ENCODE measurements at regions not wholly inside any gene's neighbourhood (a gene's known extent, or its start where the extent isn't known, plus 50 kb on each side); places are given as distances from the start of the nearest gene placed in this dataset.
"Not testable (repeated sequence)": the region's sequence is repeated elsewhere in the genome, so short reads cannot be mapped to it uniquely, and the experiment has no call there.

DNA sequence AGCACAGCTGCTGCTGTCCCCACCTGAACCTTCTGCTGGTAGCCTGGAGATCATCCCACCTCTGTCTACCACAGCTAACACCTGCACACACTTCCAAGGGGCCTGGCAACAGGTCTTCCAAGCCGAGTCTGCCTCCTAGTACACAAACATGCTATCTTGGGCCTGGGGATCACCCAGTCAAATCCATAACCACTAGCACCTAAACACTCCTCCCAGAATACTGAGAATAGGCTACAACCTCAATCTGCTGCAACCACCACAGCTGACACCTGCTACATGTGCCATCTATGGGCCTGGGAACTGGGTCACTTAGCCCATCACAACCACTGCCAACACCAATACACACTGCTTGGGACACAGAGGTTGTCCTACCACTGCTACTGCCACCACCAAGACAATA, 362.8 kb upstream of the ARPP21 start:
- H3K27me3 ChIP-seq (ENCODE audit: insufficient read depth in 3 of 3, low read length in 2 of 3): no peaks in the 10 kb centered on the region
- no peak for ATAC-seq

DNA sequence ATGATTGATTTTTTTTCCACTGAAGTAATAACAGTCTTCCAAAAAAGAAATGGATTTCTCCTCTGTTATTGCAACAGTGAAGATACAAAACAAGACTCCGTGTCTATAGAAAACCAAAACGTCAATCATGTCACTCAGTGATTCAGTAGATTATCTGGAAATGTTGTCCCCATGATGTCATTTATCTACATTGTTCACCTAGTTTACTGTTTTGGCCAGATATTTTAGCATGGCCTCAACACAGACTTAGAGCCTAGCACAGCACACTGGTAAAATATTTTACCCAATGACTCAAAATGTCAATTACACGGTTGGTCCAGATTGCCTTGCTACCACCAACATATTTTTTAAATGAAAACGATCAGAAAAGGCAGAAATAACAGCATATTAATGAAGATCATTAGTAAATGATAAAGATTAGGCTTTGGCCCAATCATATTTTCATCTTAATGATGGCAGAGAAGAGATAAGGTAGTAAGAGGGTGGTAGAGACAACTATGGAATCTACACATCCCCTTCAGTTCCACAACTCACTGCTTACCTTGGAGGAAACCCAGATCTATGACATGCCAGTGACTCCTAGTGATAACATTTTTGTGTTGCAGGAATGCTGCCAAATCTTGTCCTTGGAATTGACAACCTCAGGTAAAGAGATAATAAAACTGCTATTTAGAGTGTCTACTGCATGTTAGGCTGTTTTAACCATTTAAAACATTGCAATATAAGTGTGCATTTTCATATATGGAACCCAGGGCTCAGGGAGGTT, 347.7 kb upstream of the ARPP21 start:
- Histone ChIP-seq H3K4me3 (no peak overlapping the region), H3K27me3 (ENCODE audit: insufficient read depth in 3 of 3, low read length in 2 of 3) (no peaks in the 10 kb centered on the region), H3K9me3 (no peaks in the 10 kb centered on the region), H3K36me3 (ENCODE audit: insufficient read depth in 1 of 2, low read depth in 1 of 2) (no peaks in the 10 kb centered on the region), H3K4me1 (no peaks in the 10 kb centered on the region), H3K27ac (no peak overlapping the region)
- ATAC-seq: no peak
- TF ChIP-seq CTCF (IDR thresholded peaks at IDR 0.05): no peak
- 61 to 80% (median 63%) methylated on average over 4 of the region's 4 CpGs for WGBS, 3 donors
- intact Hi-C loops (cut with DNase I): no loop called here
- no peak for DNase-seq

More for the DNA sequence above, 362.8 kb upstream of the ARPP21 start:
- no peaks in the 10 kb centered on the region for H3K9me3 ChIP-seq
- 78 to 89% (median 87%) methylated on average over 1 of the region's 1 CpG for WGBS, 3 donors
- intact Hi-C loops (cut with DNase I): no loop called here
- no peak overlapping the region for H3K4me3 ChIP-seq
- no peak for DNase-seq
- no peaks in the 10 kb centered on the region for H3K36me3 ChIP-seq (ENCODE audit: insufficient read depth in 1 of 2, low read depth in 1 of 2)
- H3K4me1 ChIP-seq: no peaks in the 10 kb centered on the region
- H3K27ac ChIP-seq: no peak overlapping the region
- no peak for TF ChIP-seq CTCF (IDR thresholded peaks at IDR 0.05)

DNA sequence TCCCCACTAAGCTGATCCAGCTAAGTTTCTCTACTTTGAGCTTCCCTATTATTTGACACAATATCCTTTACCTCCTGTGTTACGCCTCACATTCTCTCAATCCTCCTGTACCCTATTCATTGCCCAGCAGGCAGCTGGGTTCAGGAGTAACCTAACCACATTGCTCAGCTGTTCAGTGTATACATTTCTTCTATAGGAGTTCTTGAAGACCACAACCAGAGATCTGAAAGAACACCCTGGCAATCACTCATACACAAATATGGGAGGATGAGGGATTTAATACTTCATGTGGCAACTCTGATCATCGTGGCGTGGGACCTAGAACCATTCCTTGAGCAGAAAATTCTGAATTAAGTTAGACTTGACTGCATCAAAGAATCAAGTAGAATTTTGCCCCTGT, 346.8 kb upstream of the ARPP21 start:
- intact Hi-C loops (cut with DNase I): no loop called here
- no peaks in the 10 kb centered on the region for H3K27me3 ChIP-seq (ENCODE audit: insufficient read depth in 3 of 3, low read length in 2 of 3)
- H3K9me3 ChIP-seq: no peaks in the 10 kb centered on the region
- TF ChIP-seq CTCF (IDR thresholded peaks at IDR 0.05): no peak
- no peak overlapping the region for H3K4me3 ChIP-seq
- H3K36me3 ChIP-seq (ENCODE audit: insufficient read depth in 1 of 2, low read depth in 1 of 2): no peaks in the 10 kb centered on the region
- no peak overlapping the region for H3K27ac ChIP-seq
- WGBS, 3 donors: 75 to 77% (median 76%) methylated on average over 3 of the region's 3 CpGs
- no peak for DNase-seq
- ATAC-seq: no peak
- H3K4me1 ChIP-seq: no peaks in the 10 kb centered on the region

- TF ChIP-seq CTCF (IDR thresholded peaks at IDR 0.05): no peak
- Histone ChIP-seq H3K9me3 (no peaks in the 10 kb centered on the region), H3K27me3 (ENCODE audit: insufficient read depth in 3 of 3, low read length in 2 of 3) (no peaks in the 10 kb centered on the region), H3K36me3 (ENCODE audit: insufficient read depth in 1 of 2, low read depth in 1 of 2) (no peaks in the 10 kb centered on the region), H3K4me1 (no peaks in the 10 kb centered on the region), H3K4me3 (no peak overlapping the region), H3K27ac (no peak overlapping the region)
- DNase-seq (no peak), ATAC-seq (no peak)
- intact Hi-C loops (cut with DNase I): no loop called here
- 89 to 94% (median 90%) methylated on average over 2 of the region's 2 CpGs for WGBS, 3 donors
These were observed 343.4 kb upstream of the ARPP21 start for GRCh38 chr3:35295906-35296305.

DNA sequence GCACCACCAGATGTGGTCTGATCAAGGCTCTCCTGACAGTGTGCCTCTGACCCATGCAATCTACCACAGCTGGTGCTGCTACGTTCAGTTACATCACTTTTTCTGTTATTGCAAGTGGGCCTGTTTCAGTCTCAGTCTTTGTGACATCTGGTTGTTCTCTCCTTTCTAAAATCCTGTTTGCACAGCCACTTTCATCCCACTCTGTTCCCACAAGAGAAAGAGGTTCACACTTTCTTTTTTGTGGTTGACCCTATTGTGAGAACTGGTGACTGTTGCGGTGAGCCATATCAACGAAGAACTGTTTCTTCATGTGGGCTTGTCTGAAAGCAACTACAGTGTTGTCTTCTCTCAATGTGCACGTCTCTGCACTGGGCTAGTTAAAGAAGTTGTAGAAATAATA, 342.8 kb upstream of the ARPP21 start:
- no peak for TF ChIP-seq CTCF (IDR thresholded peaks at IDR 0.05)
- DNase-seq (no peak), ATAC-seq (no peak)

DNA sequence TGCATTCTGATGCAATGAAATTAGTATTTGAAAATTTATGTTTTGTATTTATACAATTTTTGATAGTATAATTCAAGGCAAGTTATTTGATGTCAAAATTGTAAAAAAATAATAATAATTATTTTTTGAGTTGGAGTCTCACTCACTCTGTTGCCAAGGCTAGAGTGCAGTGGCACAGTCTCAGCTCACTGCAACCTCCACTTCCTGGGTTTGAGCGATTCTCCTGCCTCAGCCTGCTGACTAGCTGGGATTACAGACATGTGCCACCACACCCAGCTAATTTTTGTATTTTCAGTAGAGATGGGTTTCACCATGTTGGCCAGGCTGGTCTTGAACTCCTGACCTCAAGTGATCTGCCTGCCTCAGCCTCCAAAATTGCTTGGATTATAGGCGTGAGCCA, 342.4 kb upstream of the ARPP21 start:
- intact Hi-C loops (cut with DNase I); H3K4me3 ChIP-seq; H3K9me3 ChIP-seq; H3K27me3 ChIP-seq (ENCODE audit: insufficient read depth in 3 of 3, low read length in 2 of 3); H3K27ac ChIP-seq; H3K4me1 ChIP-seq; H3K36me3 ChIP-seq (ENCODE audit: insufficient read depth in 1 of 2, low read depth in 1 of 2); ATAC-seq; DNase-seq: not testable (repeated sequence)
- WGBS, 3 donors: 87 to 90% (median 89%) methylated on average over 2 of the region's 2 CpGs

More for the DNA sequence above, 342.8 kb upstream of the ARPP21 start:
- Histone ChIP-seq H3K4me3 (no peak overlapping the region), H3K27me3 (ENCODE audit: insufficient read depth in 3 of 3, low read length in 2 of 3) (no peaks in the 10 kb centered on the region), H3K4me1 (no peaks in the 10 kb centered on the region), H3K27ac (no peak overlapping the region), H3K9me3 (no peaks in the 10 kb centered on the region), H3K36me3 (ENCODE audit: insufficient read depth in 1 of 2, low read depth in 1 of 2) (no peaks in the 10 kb centered on the region)
- WGBS, 3 donors: 76 to 82% (median 79%) methylated on average over 4 of the region's 4 CpGs
- intact Hi-C loops (cut with DNase I): no loop called here
